Dermis microvascular lymphatic vessel endothelial cell (primary cell): ENCODE measurements at regions not wholly inside any gene's neighbourhood (a gene's known extent, or its start where the extent isn't known, plus 50 kb on each side); places are given as distances from the start of the nearest gene placed in this dataset.
"Not testable (repeated sequence)": the region's sequence is repeated elsewhere in the genome, so short reads cannot be mapped to it uniquely, and the experiment has no call there.

Source experiments
- DNase-seq, 2 donors: peaks; one replicate each; pipeline versions ENCODE4 v3.0.0 to v3.0.0-alpha.2; 2010; ENCODE audit warnings: low read depth in 2 of 2

GRCh38 chr4:180962268-180962667 is 1280.9 kb upstream of the TENM3 start:
- DNase-seq, result no peak

GRCh38 chr4:180966312-180966711 is 1276.9 kb upstream of the TENM3 start:
- no peak for DNase-seq

DNA sequence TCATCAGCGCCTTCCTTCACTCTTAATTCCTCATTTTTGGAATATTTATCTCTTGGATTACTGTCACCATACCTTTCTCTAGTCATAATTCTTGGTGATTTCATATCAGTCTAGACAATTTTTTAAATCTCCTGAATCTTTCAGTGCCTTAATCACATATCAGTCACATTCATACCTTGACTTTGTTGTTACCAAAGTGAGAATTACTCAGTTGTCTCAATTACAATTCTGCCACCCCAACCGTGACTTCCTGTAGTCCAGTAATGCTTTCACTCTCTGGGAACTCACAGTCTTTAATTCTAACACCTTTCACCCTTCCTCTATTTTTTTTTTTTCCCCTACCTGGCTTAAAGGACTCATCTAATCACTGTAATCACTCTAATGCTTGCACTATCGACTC is 1275.3 kb upstream of the TENM3 start:
- DNase-seq, result no peak

DNA sequence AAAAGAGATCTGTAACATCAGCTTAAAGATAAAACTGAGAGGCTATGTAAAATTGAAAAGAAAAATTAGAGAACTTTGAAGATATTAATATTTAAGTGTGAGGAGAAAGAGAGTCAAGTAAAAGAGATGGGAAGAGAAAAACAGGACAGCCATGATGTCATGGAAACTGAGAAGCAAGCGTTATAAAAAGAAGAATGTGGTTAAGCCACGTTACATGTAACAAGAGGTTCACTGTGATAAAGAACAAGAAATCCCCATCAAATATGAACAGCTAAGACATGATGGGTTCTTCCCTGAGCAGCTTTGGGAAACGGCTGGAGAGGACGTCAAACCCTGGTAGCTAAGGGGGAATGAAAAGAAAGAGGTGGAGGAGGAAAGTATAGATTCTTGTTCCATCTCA is 1269.3 kb upstream of the TENM3 start:
- no peak for DNase-seq

GRCh38 chr4:180990931-180991330 is 1252.3 kb upstream of the TENM3 start:
- no peak for DNase-seq

DNA sequence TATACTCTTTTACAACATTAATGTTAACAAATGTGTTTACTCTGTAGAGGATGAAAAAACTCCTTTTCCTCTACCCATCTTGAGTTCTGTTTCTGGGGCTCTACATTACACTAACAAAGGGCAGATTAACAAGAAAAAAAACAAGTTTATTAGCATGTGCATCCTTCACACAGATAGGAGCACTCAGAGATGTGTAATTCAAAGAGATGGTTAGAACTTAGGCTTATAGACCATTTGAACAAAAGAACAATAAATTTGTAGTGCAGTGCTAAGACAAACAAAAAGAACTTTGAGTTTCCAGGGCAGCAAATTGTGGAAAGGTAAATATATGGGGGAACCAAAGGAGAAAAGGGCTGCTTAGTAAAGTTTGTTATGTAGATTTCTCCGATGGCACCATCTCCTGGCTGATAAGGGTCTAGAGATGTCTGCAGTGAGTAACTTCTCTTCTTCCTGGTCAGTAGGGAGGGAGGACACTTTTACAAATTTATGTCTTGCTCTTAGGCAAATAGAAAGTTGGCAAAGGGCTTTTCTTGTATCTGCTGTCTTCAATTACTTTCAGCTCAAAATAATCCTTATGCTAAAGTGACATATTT is 1249.9 kb upstream of the TENM3 start:
- DNase-seq, result no peak

DNA sequence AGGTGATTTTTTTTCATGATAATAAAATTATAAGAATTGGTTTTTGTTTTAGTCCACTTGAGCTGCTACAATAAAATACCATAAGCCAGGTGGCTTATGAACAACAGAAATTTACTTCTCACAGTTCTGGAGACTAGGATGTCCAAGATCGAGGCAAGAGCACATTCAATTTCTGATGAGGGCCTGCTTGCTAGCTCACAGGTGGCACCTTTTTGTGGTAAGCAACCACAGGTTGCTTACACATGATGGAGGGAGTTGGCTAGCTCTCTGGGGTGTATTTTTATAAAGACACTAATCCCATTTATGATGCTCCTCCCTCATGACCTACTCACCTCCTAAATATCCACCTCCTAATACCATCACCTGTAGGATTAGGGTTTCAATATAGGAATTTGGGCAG is 1248.5 kb upstream of the TENM3 start:
- no peak for DNase-seq

GRCh38 chr4:180999217-180999616 is 1244.0 kb upstream of the TENM3 start:
- DNase-seq, result no peak

GRCh38 chr4:181004056-181004455 is 1239.1 kb upstream of the TENM3 start:
- no peak for DNase-seq

GRCh38 chr4:181006499-181007260 is 1236.5 kb upstream of the TENM3 start:
- DNase-seq, result no peak

DNA sequence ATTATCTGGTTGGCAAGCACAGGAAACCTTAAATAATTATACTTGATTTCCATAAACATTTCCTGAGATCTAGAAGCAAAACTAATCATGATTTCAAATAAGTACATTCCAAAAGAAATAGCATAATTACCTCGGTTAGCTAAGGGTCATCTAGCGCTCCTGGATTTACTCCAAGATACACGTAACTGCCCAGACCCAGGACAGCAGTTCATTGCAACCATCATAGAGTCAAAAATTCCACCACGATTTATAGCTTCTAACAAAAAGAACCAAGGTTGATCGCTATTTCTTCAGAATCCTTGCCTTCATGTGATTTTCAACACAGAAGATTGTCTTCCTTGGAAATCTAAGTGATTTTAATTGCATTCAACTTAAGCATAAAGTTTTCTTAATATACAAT is 1235.5 kb upstream of the TENM3 start:
- DNase-seq, result no peak

- DNase-seq, result no peak
Measured at GRCh38 chr4:181008164-181008563, 1235.0 kb upstream of the TENM3 start.

DNA sequence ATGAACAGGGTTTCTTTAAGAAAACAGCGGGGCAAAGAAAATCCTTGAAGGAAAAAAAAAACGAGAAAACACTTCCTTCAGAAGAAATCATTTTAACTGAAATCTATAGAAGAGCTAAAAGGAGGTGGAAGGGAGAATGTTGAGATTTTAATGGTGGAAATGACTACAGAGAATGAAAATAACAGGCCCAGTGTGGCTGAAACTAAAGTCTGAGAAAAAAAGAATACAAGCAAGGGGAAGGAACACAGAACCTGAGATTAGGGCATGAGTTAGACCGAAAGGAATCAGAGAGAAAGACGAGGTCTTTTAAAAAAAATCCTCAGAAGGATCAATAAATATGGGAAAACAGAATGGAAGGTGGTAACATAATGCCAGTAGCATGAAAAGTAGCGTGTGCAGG is 1230.0 kb upstream of the TENM3 start:
- no peak for DNase-seq

GRCh38 chr4:181017038-181017437 is 1226.2 kb upstream of the TENM3 start:
- no peak for DNase-seq

- DNase-seq, result no peak
Measured at GRCh38 chr4:181018472-181018871, 1224.7 kb upstream of the TENM3 start.

- no peak for DNase-seq
Measured at GRCh38 chr4:181018913-181019312, 1224.3 kb upstream of the TENM3 start.

GRCh38 chr4:181020456-181020855 is 1222.7 kb upstream of the TENM3 start:
- no peak for DNase-seq

DNA sequence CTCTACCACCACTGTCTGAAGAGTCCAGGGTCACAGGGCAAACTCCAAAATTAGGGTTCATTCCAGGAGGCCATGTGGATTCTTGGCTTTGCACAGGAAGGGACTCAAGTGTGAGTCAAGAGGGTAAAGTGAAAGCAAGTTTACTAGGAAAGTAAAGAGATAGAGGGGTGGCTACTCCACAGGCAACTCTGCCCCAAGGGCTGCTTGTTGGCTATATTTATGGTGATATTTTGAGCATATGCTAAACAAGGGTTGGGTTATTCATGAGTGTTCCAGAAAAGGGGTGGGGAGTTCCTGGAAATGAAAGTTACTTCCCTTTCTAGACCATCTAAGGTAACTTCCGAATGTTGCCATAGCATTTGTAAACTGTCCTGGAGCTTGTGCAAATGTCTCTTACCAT is 1222.0 kb upstream of the TENM3 start:
- DNase-seq, result no peak

DNA sequence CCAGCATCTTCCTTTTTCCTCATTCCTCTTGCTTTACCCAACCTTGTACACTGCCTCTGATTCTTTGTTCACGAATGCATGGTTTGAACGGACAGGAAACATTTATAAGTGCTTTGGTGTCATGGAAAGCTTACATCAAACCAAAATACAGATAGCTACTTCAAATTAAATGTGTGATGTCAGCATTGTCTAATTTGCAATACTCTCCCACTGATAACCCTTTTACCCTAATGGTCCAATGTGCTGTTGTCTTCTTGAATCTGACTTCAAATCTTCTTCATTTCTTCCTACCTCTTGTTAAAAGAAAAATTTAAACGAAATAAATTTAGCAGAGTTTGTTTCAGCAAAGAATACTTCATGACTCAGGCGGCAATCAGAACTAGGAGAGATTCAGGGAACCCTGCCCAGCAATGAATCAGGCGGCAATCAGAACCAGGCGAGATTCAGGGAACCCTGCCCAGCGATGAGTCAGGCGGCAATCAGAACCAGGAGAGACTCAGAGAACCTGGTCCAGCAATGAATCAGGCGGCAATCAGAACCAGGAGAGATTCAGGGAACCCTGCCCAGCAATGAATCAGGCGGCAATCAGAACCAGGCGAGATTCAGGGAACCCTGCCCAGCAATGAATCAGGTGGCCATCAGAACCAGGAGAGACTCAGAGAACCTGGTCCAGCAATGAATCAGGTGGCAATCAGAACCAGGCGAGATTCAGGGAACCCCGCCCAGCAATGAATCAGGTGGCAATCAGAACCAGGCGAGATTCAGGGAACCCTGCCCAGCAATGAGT is 1212.9 kb upstream of the TENM3 start:
- not testable (repeated sequence) for DNase-seq

- no peak for DNase-seq
Measured at GRCh38 chr4:181030961-181031360, 1212.2 kb upstream of the TENM3 start.

DNA sequence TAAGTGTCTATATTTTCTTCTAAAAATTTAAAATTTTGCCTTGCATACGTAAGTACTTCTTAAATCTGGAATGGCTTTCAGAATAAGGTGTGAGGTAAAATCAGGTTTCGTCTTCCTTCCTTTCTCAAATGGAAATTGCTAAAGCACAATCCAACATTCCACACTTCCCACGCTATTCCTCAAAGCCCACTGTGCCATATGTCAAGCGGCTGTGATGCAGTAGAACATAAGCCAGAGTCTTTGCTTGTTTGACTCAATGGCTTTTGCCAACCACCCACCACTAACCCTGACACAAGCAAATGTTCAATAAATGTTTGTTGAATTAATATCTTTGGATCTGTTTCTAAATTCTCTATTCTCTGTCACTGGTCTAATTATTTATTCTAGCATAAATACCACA is 1199.7 kb upstream of the TENM3 start:
- no peak for DNase-seq

DNA sequence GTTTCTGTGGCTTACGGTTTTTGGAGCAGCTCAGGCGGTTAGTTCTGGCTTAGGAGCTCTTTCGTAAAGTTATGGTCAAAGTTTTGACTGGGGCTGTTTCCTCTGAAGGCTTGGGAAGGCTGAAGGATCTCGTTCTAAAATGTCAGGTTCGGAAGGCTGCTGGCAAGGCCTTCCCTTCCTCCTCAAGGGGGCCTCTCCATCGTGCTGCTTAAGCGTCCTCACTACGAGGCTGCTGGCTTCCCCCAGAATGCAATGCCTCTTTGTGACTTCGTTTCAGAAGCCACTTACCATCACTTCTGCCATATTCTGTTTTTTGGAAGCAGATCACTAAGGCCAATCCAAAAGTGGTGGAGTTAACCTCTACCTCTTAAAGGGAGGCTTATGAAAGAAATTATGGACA is 1196.4 kb upstream of the TENM3 start:
- DNase-seq, result no peak

GRCh38 chr4:181051931-181052330 is 1191.3 kb upstream of the TENM3 start:
- no peak for DNase-seq
